GM23248 (cell line): ENCODE measurements at regions not wholly inside any gene's neighbourhood (a gene's known extent, or its start where the extent isn't known, plus 50 kb on each side); places are given as distances from the start of the nearest gene placed in this dataset.
"Not testable (repeated sequence)": the region's sequence is repeated elsewhere in the genome, so short reads cannot be mapped to it uniquely, and the experiment has no call there.

ENCODE experiments used
- DNase-seq: peaks from one replicate; pipeline ENCODE4 v3.0.0-alpha.2; 2015
- H2AFZ ChIP-seq: fragments of 200-600 bp; sonication (generic); 2 replicates; pipeline ENCODE4 v1.6.1; 2016; ENCODE audit warnings: antibody characterized with exemption
- H3F3A ChIP-seq: fragments of 200-600 bp; sonication (generic); 2 replicates; pipeline ENCODE4 v1.6.1; 2016; ENCODE audit warnings: mild to moderate bottlenecking, antibody characterized with exemption, mixed run types; ENCODE audit not compliant: insufficient read depth
- H3K27ac ChIP-seq: fragments of 200-600 bp; sonication (generic); 2 replicates; pipeline ENCODE4 v1.5.1; 2016; ENCODE audit warnings: mild to moderate bottlenecking
- H3K27me3 ChIP-seq: fragments of 200-600 bp; sonication (generic); replicated peaks from 2 replicates; pipeline ENCODE4 v1.6.1; 2016; ENCODE audit warnings: mild to moderate bottlenecking; ENCODE audit not compliant: insufficient read depth
- H3K36me3 ChIP-seq: fragments of 200-600 bp; sonication (generic); 2 replicates; pipeline ENCODE4 v1.6.1; 2016; ENCODE audit warnings: low read depth, mild to moderate bottlenecking
- H3K4me1 ChIP-seq: fragments of 200-600 bp; sonication (generic); 2 replicates; pipeline ENCODE4 v1.6.1; 2016; ENCODE audit warnings: mild to moderate bottlenecking; ENCODE audit not compliant: insufficient read depth
- H3K4me2 ChIP-seq: fragments of 200-600 bp; sonication (generic); one replicate; pipeline ENCODE4 v1.6.1; 2016; ENCODE audit warnings: mild to moderate bottlenecking; ENCODE audit not compliant: unreplicated experiment
- H3K4me3 ChIP-seq: fragments of 200-600 bp; sonication (generic); 2 replicates; pipeline ENCODE4 v1.5.1; 2016; ENCODE audit warnings: mild to moderate bottlenecking
- H3K79me2 ChIP-seq: fragments of 200-600 bp; sonication (generic); 2 replicates; pipeline ENCODE4 v1.6.1; 2016; ENCODE audit warnings: mild to moderate bottlenecking; ENCODE audit not compliant: insufficient read depth
- H3K9ac ChIP-seq: fragments of 200-600 bp; sonication (generic); 2 replicates; pipeline ENCODE4 v1.6.1; 2016; ENCODE audit warnings: mild to moderate bottlenecking
- H3K9me2 ChIP-seq: fragments of 200-600 bp; sonication (generic); 2 replicates; pipeline ENCODE4 v1.6.1; 2016; ENCODE audit warnings: mixed run types, mild to moderate bottlenecking, moderate library complexity; ENCODE audit not compliant: insufficient read depth
- H3K9me3 ChIP-seq: fragments of 200-600 bp; sonication (generic); one replicate; pipeline ENCODE4 v1.6.1; 2017; ENCODE audit warnings: low read depth
- H4K20me1 ChIP-seq: fragments of 200-600 bp; sonication (generic); 2 replicates; pipeline ENCODE4 v1.6.0; 2016; ENCODE audit not compliant: insufficient read depth
- EZH2 ChIP-seq: fragments of 200-600 bp; sonication (generic); IDR thresholded peaks from 2 replicates; pipeline ENCODE4 v1.6.1; 2018; ENCODE audit warnings: antibody characterized with exemption, mild to moderate bottlenecking; ENCODE audit not compliant: insufficient read depth, poor library complexity, severe bottlenecking
- EZH2phosphoT487 ChIP-seq: fragments of 200-600 bp; sonication (generic); IDR thresholded peaks from 2 replicates; pipeline ENCODE4 v1.6.1; 2018; ENCODE audit warnings: antibody characterized with exemption, moderate library complexity, mild to moderate bottlenecking, low read depth; ENCODE audit not compliant: insufficient read depth
- WGBS, 2 experiments: methylation state at CpG; one replicate each; pipeline ENCODE4 v1.1.6; 2015 to 2017; ENCODE audit warnings: low lambda C conversion rate in 2 of 2, low coverage in 1 of 2; ENCODE audit errors: missing lambda C conversion rate in 2 of 2; 5-methylcytosine and 5-hydroxymethylcytosine counted together
- in situ Hi-C: fragments of 300-500 bp; cut with MboI; formaldehyde crosslinking; loops from 2 replicates; pipeline ENCODE4 v1.15.0; 2020

- Histone ChIP-seq H3K4me2 (no peak overlapping the region), H3K9me3 (no peaks in the 10 kb centered on the region), H3K4me1 (no peaks in the 10 kb centered on the region), H3K9me2 (no peaks in the 10 kb centered on the region), H3K9ac (no peak overlapping the region), H3K36me3 (no peaks in the 10 kb centered on the region), H3K79me2 (no peaks in the 10 kb centered on the region), H3K4me3 (no peak overlapping the region), H4K20me1 (no peaks in the 10 kb centered on the region), H3K27me3 (no peaks in the 10 kb centered on the region), H3F3A (no peaks in the 10 kb centered on the region), H3K27ac (no peak overlapping the region), H2AFZ (no peak overlapping the region)
- TF ChIP-seq EZH2phosphoT487, result no peak
- 12 to 19% methylated on average over 3 of the region's 3 CpGs for WGBS, 2 experiments
- in situ Hi-C loops, result no loop called here
- no peak for DNase-seq
Measured at GRCh38 chr2:142290931-142291330, 160.1 kb upstream of the LRP1B start.

GRCh38 chr2:142286618-142287017 lies 155.8 kb upstream of the LRP1B start:
- in situ Hi-C loops, result no loop called here
- peak; percentile 1 for DNase-seq
- TF ChIP-seq EZH2phosphoT487 (no peak), EZH2 (no peak)

GRCh38 chr2:142285480-142285879 lies 154.7 kb upstream of the LRP1B start:
- DNase-seq, result no peak
- 49 to 51% methylated on average over 4 of the region's 4 CpGs for WGBS, 2 experiments
- no peak overlapping the region for H2AFZ ChIP-seq
- in situ Hi-C loops, result no loop called here
- H3K27ac ChIP-seq, result no peak overlapping the region
- no peaks in the 10 kb centered on the region for H3F3A ChIP-seq
- no peaks in the 10 kb centered on the region for H3K79me2 ChIP-seq
- H3K9me2 ChIP-seq, result no peaks in the 10 kb centered on the region
- no peak overlapping the region for H3K4me3 ChIP-seq
- H4K20me1 ChIP-seq, result no peaks in the 10 kb centered on the region
- H3K36me3 ChIP-seq, result no peaks in the 10 kb centered on the region
- H3K4me2 ChIP-seq, result no peak overlapping the region
- TF ChIP-seq EZH2, result no peak
- TF ChIP-seq EZH2phosphoT487, result no peak
- H3K9me3 ChIP-seq, result no peaks in the 10 kb centered on the region
- no peak overlapping the region for H3K9ac ChIP-seq
- no peaks in the 10 kb centered on the region for H3K27me3 ChIP-seq
- H3K4me1 ChIP-seq, result no peaks in the 10 kb centered on the region

More at GRCh38 chr2:142286618-142287017, 155.8 kb upstream of the LRP1B start:
- H3K79me2 ChIP-seq, result no peaks in the 10 kb centered on the region
- no peak overlapping the region for H3K9ac ChIP-seq
- no peaks in the 10 kb centered on the region for H3F3A ChIP-seq
- H3K4me1 ChIP-seq, result no peaks in the 10 kb centered on the region
- H3K9me2 ChIP-seq, result no peaks in the 10 kb centered on the region
- H3K9me3 ChIP-seq, result no peaks in the 10 kb centered on the region
- H3K4me2 ChIP-seq, result no peak overlapping the region
- no peak overlapping the region for H2AFZ ChIP-seq
- H4K20me1 ChIP-seq, result no peaks in the 10 kb centered on the region
- no peak overlapping the region for H3K27ac ChIP-seq
- H3K27me3 ChIP-seq, result no peaks in the 10 kb centered on the region
- no peaks in the 10 kb centered on the region for H3K36me3 ChIP-seq
- WGBS, 2 experiments, result 10 to 26% methylated on average over 7 of the region's 7 CpGs
- H3K4me3 ChIP-seq, result no peak overlapping the region

- H3K9me2 ChIP-seq, in situ Hi-C loops, H3K4me1 ChIP-seq, H3K9ac ChIP-seq, H3F3A ChIP-seq, H3K4me3 ChIP-seq, H4K20me1 ChIP-seq, H3K9me3 ChIP-seq, H3K79me2 ChIP-seq, H3K36me3 ChIP-seq, H3K27me3 ChIP-seq, H2AFZ ChIP-seq, H3K4me2 ChIP-seq, H3K27ac ChIP-seq: not testable (repeated sequence)
- 31 to 37% methylated on average over 4 of the region's 4 CpGs for WGBS, 2 experiments
- DNase-seq, result peak; percentile 21
Measured at GRCh38 chr2:142284336-142284735, 153.5 kb upstream of the LRP1B start.

- in situ Hi-C loops, result no loop called here
- TF ChIP-seq EZH2phosphoT487 (no peak), EZH2 (no peak)
Measured at GRCh38 chr2:142280831-142281230, 150.0 kb upstream of the LRP1B start.

More at GRCh38 chr2:142280831-142281230, 150.0 kb upstream of the LRP1B start:
- H3K4me2 ChIP-seq, result no peak overlapping the region
- no peak for DNase-seq
- no peak overlapping the region for H3K27ac ChIP-seq
- no peaks in the 10 kb centered on the region for H3K27me3 ChIP-seq
- H3F3A ChIP-seq, result no peaks in the 10 kb centered on the region
- no peaks in the 10 kb centered on the region for H3K36me3 ChIP-seq
- H3K9me2 ChIP-seq, result no peaks in the 10 kb centered on the region
- WGBS, 2 experiments, result 16 to 19% methylated on average over 5 of the region's 5 CpGs
- no peaks in the 10 kb centered on the region for H3K9me3 ChIP-seq
- no peak overlapping the region for H3K9ac ChIP-seq
- H2AFZ ChIP-seq, result no peak overlapping the region
- no peaks in the 10 kb centered on the region for H3K79me2 ChIP-seq
- no peaks in the 10 kb centered on the region for H4K20me1 ChIP-seq
- H3K4me1 ChIP-seq, result no peaks in the 10 kb centered on the region
- no peak overlapping the region for H3K4me3 ChIP-seq
